A172 (cell line): ENCODE measurements at regions not wholly inside any gene's neighbourhood (a gene's known extent, or its start where the extent isn't known, plus 50 kb on each side); places are given as distances from the start of the nearest gene placed in this dataset.

ENCODE experiments used
- DNase-seq: peaks from one replicate; pipeline ENCODE4 v3.0.0-alpha.2; 2015; ENCODE audit warnings: low spot score

DNA sequence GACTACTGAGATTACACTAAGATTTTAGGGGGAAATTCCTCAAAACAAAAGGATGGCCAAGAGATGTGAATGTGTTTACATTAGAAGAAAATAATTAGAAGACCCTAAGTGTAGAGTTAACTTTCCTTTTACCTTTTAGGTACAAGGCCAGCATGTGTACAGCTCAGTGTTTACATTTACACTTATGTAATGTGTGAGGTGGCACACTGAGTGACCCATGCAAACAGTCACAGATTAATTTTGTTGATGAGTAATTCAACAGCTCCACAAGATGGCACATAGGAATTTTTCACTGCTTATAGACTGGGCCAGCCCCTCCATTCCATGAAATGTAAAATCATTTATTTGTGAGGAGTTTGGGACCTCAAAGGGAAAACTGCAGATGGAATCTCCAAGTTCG, 90.1 kb upstream of the SLC12A2 start:
- DNase-seq = no peak

DNA sequence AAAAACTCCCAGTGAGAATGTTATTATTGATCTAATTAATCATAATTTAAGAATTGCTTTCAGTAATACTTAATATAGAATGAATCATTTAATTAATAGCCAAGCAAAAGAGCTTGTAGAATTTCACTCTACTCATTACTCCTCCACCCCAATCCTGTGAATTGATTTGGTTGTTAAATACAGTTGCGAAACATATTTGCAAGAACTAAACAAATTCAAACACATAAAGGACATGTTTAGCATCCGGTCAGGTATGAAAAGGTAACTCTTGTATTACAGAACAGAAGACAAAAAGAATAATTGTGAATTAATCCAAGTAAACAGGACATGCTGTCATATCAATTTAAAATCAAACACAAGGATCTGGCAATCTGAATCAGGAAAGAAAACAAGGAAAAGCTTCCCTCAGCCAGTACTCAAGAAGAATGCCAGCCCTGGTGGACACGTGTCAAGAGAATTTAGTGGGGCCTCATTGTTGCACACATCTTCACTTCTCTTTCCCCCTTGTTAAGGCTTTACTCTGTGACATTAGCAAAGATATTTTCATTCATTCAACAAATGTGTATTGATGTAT, 89.4 kb upstream of the SLC12A2 start:
- DNase-seq = no peak

- no peak for DNase-seq
Observed at GRCh38 chr5:127995556-127995955, 88.0 kb upstream of the SLC12A2 start.

- DNase-seq = no peak
Observed at GRCh38 chr5:127997201-127997704, 86.3 kb upstream of the SLC12A2 start.

DNA sequence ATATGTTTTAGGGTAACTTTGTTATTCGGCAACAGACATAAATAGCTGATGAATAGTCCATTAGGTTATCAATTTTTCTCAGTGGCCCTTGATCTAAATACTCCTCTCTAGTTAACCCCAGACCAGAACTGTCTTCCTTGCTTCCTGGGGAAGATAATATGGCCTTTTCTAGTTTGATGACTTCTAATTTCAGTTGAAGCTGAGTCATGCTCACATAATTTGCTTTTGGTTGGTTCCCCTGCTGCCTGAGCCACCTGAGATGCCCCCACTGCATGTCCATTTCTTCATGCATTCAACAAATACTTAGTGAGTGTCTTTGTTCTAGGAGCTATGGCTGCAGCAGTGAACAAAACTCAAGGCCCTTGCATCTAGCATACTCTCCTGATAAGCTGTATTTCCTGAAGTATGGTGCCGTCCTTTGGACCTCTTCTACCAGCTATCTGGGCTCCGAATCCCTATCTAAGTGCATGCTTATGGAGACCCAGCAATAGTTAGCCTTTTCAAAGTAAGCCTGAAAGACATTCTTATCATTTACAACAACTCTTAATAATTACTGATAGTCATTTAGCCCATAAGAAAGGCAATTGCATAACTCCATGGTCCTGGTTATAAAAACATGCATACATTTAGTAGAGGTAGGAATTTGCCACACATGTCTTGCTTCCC, 84.5 kb upstream of the SLC12A2 start:
- DNase-seq = no peak

DNA sequence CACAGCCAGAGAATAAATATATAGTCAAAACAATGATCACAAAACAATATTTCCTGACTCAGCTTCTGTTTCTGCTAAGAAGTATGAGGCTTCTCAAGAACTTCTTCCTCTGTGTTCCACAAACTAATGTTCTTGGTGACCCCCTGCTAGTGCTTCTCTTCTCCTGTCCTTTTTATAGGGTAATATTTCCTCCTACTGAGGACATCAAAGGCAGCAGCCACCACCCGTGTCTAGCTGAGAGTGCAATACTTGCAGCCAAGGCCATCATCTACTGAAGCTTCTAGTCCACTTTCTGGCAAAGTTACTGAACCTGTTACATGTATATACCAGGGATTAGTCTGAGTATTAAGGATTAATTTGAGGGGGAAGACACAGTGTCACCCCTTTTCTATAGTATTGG, 83.7 kb upstream of the SLC12A2 start:
- no peak for DNase-seq

DNA sequence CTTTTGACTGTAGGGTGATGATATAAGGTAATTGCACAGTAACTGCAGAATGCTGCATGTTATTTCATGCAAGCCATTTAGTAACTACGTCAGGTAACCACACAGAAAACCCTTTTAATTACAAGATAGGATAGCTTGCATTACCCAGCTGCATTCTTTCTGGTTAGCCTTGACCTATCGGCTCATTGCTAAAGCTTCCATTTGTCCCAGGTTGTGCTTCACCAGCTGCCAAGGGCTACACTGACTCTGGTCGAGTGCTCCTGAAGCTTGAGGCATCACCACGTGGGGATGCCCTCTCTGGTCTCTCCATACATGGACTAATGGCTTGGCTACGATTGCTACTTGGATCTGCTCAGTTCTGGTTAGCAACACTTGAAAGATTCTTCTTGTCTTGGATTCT, 81.1 kb upstream of the SLC12A2 start:
- no peak for DNase-seq

GRCh38 chr5:128007939-128008338, 75.6 kb upstream of the SLC12A2 start:
- DNase-seq = no peak

GRCh38 chr5:128009403-128009802, 74.2 kb upstream of the SLC12A2 start:
- DNase-seq = no peak

DNA sequence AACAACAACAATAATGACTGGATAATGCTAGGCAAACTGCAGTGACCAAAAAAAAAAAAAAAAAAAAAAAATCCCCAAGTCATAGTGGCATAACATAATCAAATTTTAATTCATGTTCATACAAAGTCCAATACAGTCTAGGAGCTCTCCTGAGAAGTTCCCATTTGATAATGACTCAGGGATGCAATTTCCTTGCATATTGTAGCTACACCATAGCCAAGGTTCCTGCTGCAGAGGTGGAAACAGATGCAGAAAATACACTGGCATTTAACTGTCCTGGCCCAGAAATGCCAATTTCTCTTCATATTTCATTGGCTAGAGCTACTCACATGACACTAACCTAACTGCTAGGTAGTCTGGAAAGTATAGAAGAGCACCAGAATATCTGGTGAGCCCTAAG, 72.2 kb upstream of the SLC12A2 start:
- DNase-seq = no peak

DNA sequence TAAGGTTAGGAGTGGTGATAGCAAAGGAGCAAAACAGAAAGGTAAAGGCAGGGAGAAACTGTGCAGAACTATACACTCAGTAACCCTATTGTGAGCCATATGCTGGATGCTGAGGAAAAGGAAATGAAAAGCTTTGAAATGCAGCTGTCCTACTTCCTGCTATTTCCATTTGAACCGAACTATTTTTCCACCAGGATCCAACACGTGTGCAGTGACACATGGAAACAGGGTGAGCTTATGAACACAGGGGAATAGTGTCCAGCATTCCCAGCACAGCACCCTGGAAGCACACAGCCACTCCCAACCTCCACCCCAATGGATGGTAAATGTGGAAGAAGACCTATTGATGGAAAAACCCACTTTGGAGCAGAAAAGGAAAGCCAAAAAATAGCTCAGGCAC, 69.0 kb upstream of the SLC12A2 start:
- DNase-seq = no peak

GRCh38 chr5:128015478-128015877, 68.1 kb upstream of the SLC12A2 start:
- no peak for DNase-seq

- peak; percentile 29 for DNase-seq
Observed at GRCh38 chr5:128015978-128016377, 67.6 kb upstream of the SLC12A2 start.

DNA sequence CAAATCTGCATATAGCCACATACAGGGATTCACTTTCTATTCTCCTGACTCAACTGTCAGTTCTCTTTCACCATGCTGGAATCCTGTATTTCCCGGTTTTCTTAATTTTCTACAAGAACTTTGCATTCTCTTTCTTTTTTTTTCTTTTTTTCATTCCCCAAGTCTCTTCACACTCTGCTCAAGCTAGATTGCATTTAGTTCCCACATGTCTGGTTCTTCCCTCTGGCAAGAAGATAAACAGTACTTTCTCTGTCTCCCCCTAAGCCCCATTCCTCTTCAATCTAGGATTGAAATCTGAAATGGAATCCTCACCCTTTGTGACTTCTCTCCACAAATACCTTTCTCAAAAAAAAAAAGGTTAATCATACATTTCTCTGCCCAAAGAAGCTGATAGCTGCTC, 64.2 kb upstream of the SLC12A2 start:
- no peak for DNase-seq

GRCh38 chr5:128020012-128020411, 63.6 kb upstream of the SLC12A2 start:
- DNase-seq = no peak

DNA sequence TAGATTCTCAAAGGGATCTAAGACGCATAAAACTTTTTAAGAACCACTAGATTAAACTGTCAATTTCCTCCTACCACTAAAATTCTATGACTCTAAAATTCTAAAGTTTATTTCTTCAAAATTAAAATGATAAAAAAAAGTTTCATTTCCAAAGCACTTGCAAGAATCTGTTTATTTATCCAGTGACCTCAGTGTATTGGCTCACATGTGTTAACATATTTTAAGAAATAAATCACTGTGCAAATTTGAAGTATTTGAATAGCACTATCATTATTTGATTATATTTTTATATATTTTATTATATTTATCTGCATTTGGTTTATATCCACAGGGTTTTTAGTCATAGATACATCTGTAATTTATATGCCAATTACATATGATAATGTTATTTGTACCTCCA, 62.2 kb upstream of the SLC12A2 start:
- DNase-seq = no peak
